Activated naive CD4-positive, alpha-beta T cell treated with anti-CD3 and anti-CD28 coated beads for 36 hours (primary cell): ENCODE measurements at regions not wholly inside any gene's neighbourhood (a gene's known extent, or its start where the extent isn't known, plus 50 kb on each side); places are given as distances from the start of the nearest gene placed in this dataset.

Experiments
- CTCF ChIA-PET: fragments of 350-600 bp; sonication (Branson Sonifier 250); formaldehyde crosslinking; loops from one replicate; lab custom pipeline; 2021; ENCODE audit warnings: antibody characterized with exemption; lab: Charles Lee
- DNase-seq: peaks from one replicate; pipeline ENCODE4 v3.0.0-alpha.2; 2020
- H3K27ac Mint-ChIP-seq: one replicate; pipeline ENCODE4 v1.8.0; 2021; ENCODE audit warnings: mild to moderate bottlenecking, mixed read lengths
- H3K27me3 Mint-ChIP-seq: one replicate; pipeline ENCODE4 v1.8.0; 2021; ENCODE audit warnings: low read depth, mixed read lengths
- H3K36me3 Mint-ChIP-seq: one replicate; pipeline ENCODE4 v1.8.0; 2021; ENCODE audit warnings: low read depth, mixed read lengths
- H3K4me1 Mint-ChIP-seq: one replicate; pipeline ENCODE4 v1.8.0; 2021; ENCODE audit warnings: low read depth, mixed read lengths
- H3K4me3 Mint-ChIP-seq: one replicate; pipeline ENCODE4 v1.8.0; 2021; ENCODE audit warnings: mild to moderate bottlenecking, moderate library complexity, mixed read lengths
- H3K9me3 Mint-ChIP-seq: one replicate; pipeline ENCODE4 v1.8.0; 2021; ENCODE audit warnings: mixed read lengths
- intact Hi-C: fragments of 100-400 bp; cut with micrococcal nuclease; formaldehyde crosslinking; loops from one replicate; pipeline ENCODE4 v1.15.1; 2023

DNA sequence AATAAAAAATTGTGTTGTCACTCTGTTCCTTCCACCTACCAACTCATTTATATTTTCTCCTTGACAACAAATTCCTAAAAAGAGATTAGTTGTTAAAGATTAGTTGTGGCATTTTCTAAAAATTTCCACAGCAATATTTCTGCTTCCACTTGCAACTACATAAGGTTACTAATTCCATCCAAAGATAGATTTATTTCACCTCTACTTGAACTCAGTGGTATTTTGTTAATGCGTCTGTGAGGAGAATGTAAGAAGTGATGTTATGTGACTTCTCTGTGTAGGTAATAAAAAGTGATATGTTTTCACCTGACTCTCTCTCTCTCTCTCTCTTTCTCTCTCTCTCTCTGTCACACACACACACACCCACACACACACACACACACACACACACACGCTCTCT is 1104.8 kb downstream of the AMY1C start:
- no peak overlapping the region for H3K4me3 Mint-ChIP-seq
- no peaks in the 10 kb centered on the region for H3K36me3 Mint-ChIP-seq
- peaks cover 7% of the 10 kb centered on the region for H3K9me3 Mint-ChIP-seq
- H3K27me3 Mint-ChIP-seq: no peaks in the 10 kb centered on the region
- H3K27ac Mint-ChIP-seq: no peak overlapping the region
- H3K4me1 Mint-ChIP-seq: no peaks in the 10 kb centered on the region
- CTCF ChIA-PET: no interaction called here
- intact Hi-C loops: no loop called here
- no peak for DNase-seq

DNA sequence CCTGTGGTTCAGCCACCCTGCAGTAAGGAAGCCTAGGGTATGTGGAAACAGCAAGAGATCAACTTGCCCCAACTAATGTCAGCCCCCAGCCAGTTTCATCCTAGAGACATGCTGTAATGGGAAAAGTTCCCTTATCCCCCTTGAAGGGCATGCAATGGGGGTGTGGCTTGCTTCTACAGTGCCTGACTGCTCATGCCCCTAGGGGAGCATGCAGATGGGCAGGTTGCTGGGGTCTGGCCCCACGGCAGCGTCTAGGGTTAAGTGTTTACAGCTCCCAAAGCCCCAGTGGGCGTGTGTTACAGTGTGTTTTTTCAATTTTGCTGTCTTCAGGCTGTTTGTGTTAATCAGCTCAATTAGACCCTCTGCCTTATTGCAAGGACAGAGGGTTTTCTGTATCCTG is 1105.9 kb downstream of the AMY1C start:
- H3K27me3 Mint-ChIP-seq: no peaks in the 10 kb centered on the region
- CTCF ChIA-PET: no interaction called here
- H3K4me1 Mint-ChIP-seq: no peaks in the 10 kb centered on the region
- no peaks in the 10 kb centered on the region for H3K36me3 Mint-ChIP-seq
- no peak overlapping the region for H3K27ac Mint-ChIP-seq
- no peak overlapping the region for H3K4me3 Mint-ChIP-seq
- DNase-seq: no peak
- intact Hi-C loops: no loop called here
- H3K9me3 Mint-ChIP-seq: peaks cover 13% of the 10 kb centered on the region

DNA sequence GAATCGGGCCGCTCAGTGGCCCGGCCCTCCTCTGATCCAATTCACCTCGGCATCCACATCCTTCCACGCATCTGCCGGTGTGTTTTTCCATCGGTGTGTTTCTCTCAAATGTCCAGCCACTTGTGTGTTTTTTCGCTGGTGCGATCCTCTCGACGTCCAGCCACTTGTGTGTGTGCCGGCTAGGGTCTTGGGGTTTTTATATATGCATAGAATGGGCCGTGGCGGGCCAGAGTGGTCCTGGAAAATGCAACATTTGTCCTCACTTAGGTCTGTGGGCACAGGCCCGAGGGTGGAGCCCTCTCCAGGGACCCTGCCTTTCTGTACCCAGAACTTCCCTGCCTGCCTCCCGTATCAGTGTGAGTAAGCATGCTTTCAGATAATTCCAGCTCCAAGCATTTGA is 1106.4 kb downstream of the AMY1C start:
- DNase-seq: no peak
- no peak overlapping the region for H3K27ac Mint-ChIP-seq
- H3K4me3 Mint-ChIP-seq: no peak overlapping the region
- H3K36me3 Mint-ChIP-seq: no peaks in the 10 kb centered on the region
- no peaks in the 10 kb centered on the region for H3K4me1 Mint-ChIP-seq
- CTCF ChIA-PET: no interaction called here
- H3K9me3 Mint-ChIP-seq: peaks cover 13% of the 10 kb centered on the region
- intact Hi-C loops: no loop called here
- no peaks in the 10 kb centered on the region for H3K27me3 Mint-ChIP-seq

DNA sequence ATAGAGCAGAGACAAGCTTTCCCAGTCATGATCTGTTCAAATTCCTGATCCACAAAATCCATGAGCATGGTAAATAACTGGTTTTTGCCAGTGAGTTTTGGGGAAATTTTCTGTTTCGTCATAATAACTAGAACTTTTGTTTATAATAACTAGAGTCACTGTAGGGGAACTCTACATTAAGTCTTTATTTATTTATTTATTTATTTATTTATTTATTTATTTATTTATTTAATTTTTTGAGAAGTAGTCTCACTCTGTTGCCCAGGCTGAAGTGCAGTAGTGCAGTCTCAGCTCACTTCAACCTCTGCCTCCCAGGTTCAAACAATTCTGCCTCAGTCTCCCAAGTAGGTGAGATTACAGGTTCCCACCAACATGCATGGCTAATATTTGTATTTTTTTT is 1106.8 kb downstream of the AMY1C start:
- DNase-seq: no peak
- Mint-ChIP-seq H3K9me3 (peaks cover 13% of the 10 kb centered on the region), H3K4me3 (no peak overlapping the region), H3K27ac (no peak overlapping the region), H3K27me3 (no peaks in the 10 kb centered on the region), H3K4me1 (no peaks in the 10 kb centered on the region), H3K36me3 (no peaks in the 10 kb centered on the region)
- intact Hi-C loops: no loop called here
- CTCF ChIA-PET: no interaction called here

DNA sequence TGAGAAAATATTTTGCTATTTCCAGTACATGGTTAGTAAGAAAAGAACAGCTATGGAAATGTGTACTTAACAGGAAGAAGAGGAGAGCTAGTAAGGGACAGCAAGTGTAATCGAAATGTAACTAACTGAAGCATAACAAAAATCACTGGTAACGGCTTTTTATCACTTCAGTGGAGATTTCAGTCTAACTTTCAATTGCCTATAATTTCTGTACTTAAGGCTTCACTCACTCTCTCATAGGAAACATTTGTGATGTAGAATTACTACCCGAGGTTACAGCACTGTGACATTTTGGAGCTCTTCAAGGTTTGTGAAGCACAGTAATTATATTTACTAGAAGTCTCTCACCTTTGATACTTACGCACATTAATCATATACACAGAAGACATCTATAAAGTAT is 1119.1 kb downstream of the AMY1C start:
- Mint-ChIP-seq H3K4me1 (no peaks in the 10 kb centered on the region), H3K27ac (no peak overlapping the region), H3K36me3 (no peaks in the 10 kb centered on the region), H3K9me3 (peaks cover 6% of the 10 kb centered on the region), H3K4me3 (no peak overlapping the region), H3K27me3 (no peaks in the 10 kb centered on the region)
- DNase-seq: no peak
- CTCF ChIA-PET: no interaction called here
- intact Hi-C loops: no loop called here

DNA sequence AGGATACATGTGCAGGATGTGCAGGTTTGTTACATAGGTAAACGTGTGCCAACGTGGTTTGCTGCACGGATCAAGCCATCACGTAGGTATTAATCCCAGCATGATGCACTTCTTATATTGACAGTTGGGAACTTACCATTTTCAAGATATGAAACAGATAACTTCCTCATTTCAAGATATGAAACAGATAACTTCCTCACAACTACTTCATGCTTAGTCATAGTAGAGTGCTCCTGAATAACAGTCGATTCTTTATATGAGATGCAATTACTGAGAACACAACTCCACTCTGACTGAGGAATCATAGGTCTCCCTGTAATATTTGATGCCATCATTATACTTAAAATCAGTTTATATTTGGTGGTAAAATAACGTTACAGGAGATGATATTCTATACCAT is 1124.3 kb downstream of the AMY1C start:
- no peak overlapping the region for H3K4me3 Mint-ChIP-seq
- no peaks in the 10 kb centered on the region for H3K4me1 Mint-ChIP-seq
- intact Hi-C loops: no loop called here
- CTCF ChIA-PET: no interaction called here
- no peaks in the 10 kb centered on the region for H3K27me3 Mint-ChIP-seq
- H3K27ac Mint-ChIP-seq: no peak overlapping the region
- no peaks in the 10 kb centered on the region for H3K36me3 Mint-ChIP-seq
- peaks cover 11% of the 10 kb centered on the region for H3K9me3 Mint-ChIP-seq
- DNase-seq: no peak

DNA sequence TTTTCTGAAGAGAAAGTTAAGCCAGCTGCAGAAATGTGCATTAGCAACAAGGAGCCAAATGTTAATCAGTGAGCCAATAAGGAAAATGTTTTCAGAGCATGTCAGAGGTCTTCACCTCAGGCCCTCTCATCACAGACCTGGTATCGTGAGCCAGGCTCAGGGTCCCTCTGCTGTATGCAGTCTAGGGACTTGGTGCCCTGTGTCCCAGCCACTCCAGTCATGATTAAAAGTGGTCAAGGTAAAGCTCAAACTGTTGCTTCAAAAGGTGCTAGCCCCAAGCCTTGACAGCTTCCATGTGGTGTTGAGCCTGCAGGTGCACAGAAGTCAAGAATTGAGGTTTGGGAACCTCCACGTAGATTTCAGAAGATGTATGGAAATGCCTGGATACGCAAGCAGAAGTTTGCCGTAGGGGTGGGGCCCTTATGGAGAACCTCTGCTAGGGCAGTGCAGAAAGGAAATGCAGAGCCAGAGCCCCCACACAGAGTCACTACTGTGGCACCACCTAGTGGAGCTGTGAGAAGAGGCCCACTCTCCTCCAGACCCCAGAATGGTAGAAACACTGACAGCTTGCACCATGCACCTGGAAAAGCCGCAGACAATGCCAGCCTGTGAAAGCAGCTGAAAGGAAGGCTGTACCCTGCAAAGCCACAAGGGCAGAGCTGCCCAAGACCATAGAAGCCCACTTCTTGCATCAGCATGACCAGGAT is 1128.7 kb downstream of the AMY1C start:
- no peaks in the 10 kb centered on the region for H3K27me3 Mint-ChIP-seq
- intact Hi-C loops: no loop called here
- no peaks in the 10 kb centered on the region for H3K4me1 Mint-ChIP-seq
- no peak overlapping the region for H3K27ac Mint-ChIP-seq
- H3K9me3 Mint-ChIP-seq: peaks cover 7% of the 10 kb centered on the region
- CTCF ChIA-PET: no interaction called here
- no peaks in the 10 kb centered on the region for H3K36me3 Mint-ChIP-seq
- no peak overlapping the region for H3K4me3 Mint-ChIP-seq
- no peak for DNase-seq

DNA sequence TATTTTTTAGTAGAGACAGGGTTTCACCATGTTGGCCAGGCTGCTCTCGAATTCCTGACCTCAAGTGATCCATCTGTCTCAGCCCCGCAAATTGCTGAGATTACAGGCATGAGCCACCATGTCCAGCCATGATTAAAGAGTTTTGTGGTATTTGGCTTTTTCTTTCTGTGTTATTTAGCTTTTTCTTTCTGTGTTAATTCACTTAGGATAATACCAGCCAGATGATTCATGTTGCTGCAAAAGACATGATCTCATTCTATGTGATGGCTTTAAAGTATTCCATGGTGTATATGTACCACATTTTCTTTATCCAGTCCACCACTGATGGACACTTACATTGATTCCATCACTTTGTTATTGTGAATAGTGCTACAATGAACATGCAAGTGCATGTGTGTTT is 1135.2 kb downstream of the AMY1C start:
- H3K9me3 Mint-ChIP-seq: no peaks in the 10 kb centered on the region

DNA sequence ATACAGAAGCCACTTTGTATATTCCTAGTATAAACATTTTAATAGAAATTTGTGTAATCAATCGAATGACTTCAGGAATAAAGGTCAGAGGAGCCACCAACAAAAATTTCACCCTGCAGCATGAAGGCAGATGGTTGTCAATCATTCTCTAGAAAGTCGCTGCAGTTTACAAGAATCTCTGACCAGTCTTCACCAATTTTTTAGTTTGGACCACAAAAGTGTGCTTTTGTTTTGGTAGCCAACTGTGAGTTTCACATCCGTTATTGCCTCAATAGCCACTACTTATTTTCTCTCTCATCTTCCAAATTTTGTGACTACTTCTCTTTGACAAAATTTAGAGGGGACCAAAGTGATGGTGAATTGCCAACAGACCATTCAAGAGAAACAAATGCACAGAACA is 1155.6 kb downstream of the AMY1C start:
- Mint-ChIP-seq H3K4me3 (no peak overlapping the region), H3K4me1 (no peaks in the 10 kb centered on the region), H3K27ac (no peak overlapping the region), H3K36me3 (no peaks in the 10 kb centered on the region), H3K9me3 (peaks cover 22% of the 10 kb centered on the region), H3K27me3 (no peaks in the 10 kb centered on the region)
- intact Hi-C loops: no loop called here
- no peak for DNase-seq
- CTCF ChIA-PET: no interaction called here

More for the DNA sequence above, 1135.2 kb downstream of the AMY1C start:
- Mint-ChIP-seq H3K4me1 (no peaks in the 10 kb centered on the region), H3K27ac (no peak overlapping the region), H3K4me3 (no peak overlapping the region), H3K27me3 (no peaks in the 10 kb centered on the region), H3K36me3 (no peaks in the 10 kb centered on the region)
- intact Hi-C loops: no loop called here
- no peak for DNase-seq
- CTCF ChIA-PET: no interaction called here

DNA sequence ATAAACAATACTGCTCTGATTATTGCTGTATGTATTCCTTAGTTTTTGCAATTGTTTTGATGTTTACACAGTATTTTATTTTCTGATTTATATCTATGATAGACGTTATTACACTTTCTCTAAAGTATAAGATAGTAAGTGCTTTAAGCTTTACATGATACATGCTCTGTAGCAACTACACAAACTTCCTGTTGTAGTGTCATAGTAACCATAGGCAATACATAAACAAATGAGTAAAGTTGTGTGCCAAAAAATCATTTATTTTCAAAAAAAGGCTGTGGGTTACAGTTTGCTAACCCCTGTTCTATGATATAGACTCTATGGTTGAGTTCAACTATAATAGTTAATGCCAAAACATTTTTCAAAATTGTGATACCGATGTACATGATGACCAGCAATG is 1156.4 kb downstream of the AMY1C start:
- no peaks in the 10 kb centered on the region for H3K27me3 Mint-ChIP-seq
- no peak overlapping the region for H3K4me3 Mint-ChIP-seq
- CTCF ChIA-PET: no interaction called here
- no peak for DNase-seq
- H3K4me1 Mint-ChIP-seq: no peaks in the 10 kb centered on the region
- H3K9me3 Mint-ChIP-seq: peaks cover 23% of the 10 kb centered on the region
- H3K36me3 Mint-ChIP-seq: no peaks in the 10 kb centered on the region
- intact Hi-C loops: no loop called here
- H3K27ac Mint-ChIP-seq: no peak overlapping the region

DNA sequence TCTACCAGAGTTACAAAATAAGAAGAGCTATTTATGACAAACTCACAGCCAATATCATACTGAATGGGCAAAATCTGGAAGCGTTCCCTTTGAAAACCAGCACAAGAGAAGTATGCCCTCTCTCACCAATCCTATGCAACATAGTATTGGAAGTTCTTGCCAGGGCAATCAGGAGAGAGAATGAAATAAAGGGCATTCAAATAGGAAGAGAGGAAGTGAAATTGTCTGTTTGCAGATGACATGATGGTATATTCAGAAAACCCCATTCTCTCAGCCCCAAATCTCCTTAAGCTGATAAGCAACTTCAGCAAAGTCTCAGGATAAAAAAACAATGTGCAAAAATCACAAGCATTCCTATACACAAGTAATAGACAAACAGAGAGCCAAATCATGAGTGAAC is 1169.5 kb downstream of the AMY1C start:
- intact Hi-C loops: no loop called here
- Mint-ChIP-seq H3K9me3 (peaks cover 20% of the 10 kb centered on the region), H3K4me1 (no peaks in the 10 kb centered on the region), H3K4me3 (no peak overlapping the region), H3K27ac (no peak overlapping the region), H3K27me3 (no peaks in the 10 kb centered on the region), H3K36me3 (no peaks in the 10 kb centered on the region)
- DNase-seq: no peak
- CTCF ChIA-PET: no interaction called here

DNA sequence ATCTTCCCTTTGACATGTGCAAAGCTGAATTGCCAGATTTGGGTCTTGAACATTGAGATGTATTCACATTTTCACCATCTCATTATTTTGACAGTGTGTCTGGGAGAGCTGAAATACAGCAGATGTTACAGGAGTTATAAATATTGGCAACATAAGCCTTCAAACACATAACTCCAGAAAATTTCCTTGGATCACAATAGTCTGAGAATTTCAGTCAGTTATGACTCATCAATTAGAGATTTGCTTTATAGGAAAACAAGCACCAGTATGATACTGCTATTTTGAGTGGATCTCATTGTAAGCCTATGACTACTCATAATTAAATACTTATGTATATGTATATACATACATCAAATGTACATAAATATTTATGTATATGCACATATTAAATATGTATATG is 1171.8 kb downstream of the AMY1C start:
- no peak for DNase-seq
- CTCF ChIA-PET: no interaction called here
- Mint-ChIP-seq H3K4me1 (no peaks in the 10 kb centered on the region), H3K27ac (no peak overlapping the region), H3K9me3 (peaks cover 18% of the 10 kb centered on the region), H3K36me3 (no peaks in the 10 kb centered on the region), H3K4me3 (no peak overlapping the region), H3K27me3 (no peaks in the 10 kb centered on the region)
- intact Hi-C loops: no loop called here

DNA sequence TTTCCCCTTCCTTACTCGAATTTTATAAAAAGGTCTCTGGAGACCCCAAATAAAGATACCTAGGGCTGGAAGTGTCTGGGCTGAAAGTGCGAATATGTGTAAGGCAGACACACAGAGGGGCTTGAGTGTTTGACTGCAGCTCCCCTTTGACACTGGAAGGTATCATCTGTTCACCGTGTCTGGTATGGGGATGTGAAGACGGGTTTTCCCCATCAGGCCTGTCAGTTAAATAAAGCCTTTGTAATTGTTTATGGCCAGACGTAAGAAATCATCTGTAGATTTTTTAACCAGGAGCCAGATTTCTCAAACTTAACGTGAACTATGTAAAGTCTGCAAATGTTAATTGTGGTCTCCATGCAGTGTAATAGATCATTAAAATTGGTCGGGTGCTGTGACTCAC is 1173.4 kb downstream of the AMY1C start:
- DNase-seq: no peak
- peaks cover 18% of the 10 kb centered on the region for H3K9me3 Mint-ChIP-seq
- H3K27me3 Mint-ChIP-seq: no peaks in the 10 kb centered on the region
- CTCF ChIA-PET: no interaction called here
- H3K4me1 Mint-ChIP-seq: no peaks in the 10 kb centered on the region
- no peak overlapping the region for H3K27ac Mint-ChIP-seq
- no peak overlapping the region for H3K4me3 Mint-ChIP-seq
- intact Hi-C loops: no loop called here
- H3K36me3 Mint-ChIP-seq: no peaks in the 10 kb centered on the region
